GM21423 (cell line): ENCODE measurements at regions not wholly inside any gene's neighbourhood (a gene's known extent, or its start where the extent isn't known, plus 50 kb on each side); places are given as distances from the start of the nearest gene placed in this dataset.
"Not testable (repeated sequence)": the region's sequence is repeated elsewhere in the genome, so short reads cannot be mapped to it uniquely, and the experiment has no call there.

Experiments used
- ATAC-seq: cut with Tn5 transposase; IDR thresholded peaks from one replicate; pipeline ENCODE4 v1.9.1; 2021; ENCODE audit warnings: mild to moderate bottlenecking, moderate library complexity; ENCODE audit not compliant: unreplicated experiment

DNA sequence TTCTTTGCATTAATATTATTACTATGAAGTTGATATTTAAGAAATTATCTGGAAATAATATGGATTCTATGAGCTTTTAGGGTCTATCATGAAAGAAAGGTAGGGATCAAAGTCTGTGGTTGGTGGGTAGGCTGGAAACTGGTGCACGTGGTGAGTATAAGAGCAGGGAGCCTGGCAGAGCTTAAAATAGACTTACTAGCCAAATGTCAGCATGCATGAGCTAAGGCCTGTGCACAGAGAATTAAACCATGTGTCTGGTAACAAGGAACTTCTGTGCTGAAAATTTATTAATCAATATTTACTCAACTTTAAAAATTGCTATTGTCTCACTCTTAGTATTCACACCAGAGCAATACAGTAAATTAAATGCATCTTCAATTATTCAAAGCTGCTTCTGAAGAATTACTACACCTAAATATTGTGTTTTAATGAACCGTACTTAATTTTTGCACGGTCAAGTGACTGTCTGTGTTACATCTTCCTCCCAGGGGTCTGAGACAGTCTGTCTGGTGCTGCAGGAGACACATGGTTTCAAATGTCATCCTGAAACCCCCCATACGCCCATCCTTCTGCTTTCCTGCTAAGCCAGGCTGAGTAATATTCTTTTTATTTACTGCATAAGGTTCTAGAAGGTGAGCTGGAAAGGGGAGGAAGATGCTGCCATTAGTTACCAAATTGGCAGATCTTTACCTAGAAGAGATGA is 161.0 kb upstream of the NLRP1 start:
- no peak for ATAC-seq

GRCh38 chr17:5747276-5747675 is 163.0 kb upstream of the NLRP1 start:
- no peak for ATAC-seq

DNA sequence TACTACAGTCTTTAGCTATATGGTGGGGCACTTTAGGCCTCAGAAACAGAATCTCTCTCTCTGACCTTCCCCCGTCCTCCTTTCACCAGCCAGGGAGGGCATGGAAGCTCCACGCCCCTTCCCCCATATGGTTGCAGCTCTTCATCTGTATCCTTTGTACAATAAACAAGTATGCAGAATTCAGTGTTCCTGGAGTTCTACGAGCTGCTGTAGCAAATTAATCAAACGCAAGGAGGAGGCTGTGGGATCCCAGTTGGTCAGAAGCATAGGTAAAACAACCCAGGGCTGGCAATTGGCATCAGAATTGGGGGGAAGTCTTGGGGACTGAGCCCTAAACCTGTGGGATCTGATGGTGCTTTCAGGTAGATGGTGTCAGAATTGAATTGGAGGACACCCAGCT is 163.7 kb upstream of the NLRP1 start:
- no peak for ATAC-seq

DNA sequence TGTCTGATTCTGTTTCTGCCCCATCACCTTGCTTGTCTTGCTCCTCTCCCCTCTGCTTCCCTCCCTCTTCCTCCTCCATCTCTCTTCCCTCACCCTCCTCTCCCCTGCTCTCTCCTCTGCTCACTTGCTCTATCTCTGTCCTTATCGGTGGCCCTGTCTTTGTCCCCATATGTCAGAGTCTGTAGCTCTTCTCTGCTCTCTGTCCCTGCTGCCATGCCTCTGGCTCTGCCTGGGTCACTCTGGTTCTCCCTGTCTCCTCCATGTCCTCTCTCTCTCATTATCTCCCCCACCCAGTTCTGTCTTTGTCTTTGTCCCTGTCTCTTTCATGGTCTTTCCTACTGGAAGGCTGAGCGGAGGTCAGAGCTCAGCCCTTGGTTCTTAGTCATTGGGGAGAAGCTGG is 169.1 kb upstream of the NLRP1 start:
- ATAC-seq, result no peak

DNA sequence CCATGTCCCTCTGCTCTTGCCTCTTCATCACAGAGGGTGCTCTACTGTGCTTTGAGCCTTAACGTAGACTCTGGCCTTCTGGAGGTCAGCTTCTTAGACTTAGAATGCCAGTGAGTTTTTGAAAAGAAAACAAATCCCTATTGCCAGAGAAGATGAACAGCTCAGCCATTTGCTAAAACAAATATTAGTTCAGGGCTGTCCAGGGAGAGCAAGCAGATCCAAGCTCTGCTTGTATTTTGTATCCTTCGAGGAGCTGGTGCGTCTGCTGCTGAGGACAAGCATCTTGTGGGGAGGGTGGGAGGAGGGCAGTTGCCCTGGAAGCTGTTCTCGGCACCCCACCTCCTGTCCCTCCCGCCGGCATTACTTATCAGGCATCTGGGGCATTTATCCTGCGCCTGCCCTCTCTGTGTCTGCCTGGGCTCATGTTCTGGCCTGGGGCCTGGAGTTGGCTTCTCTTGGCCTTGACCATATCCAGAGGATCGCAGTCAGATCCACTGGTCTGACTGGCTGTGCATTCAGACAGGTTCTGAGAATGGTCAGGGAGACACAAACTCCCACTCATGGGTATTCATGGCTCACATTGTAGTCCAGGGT is 173.1 kb upstream of the NLRP1 start:
- no peak for ATAC-seq

- ATAC-seq, result no peak
These were observed 174.3 kb upstream of the NLRP1 start for GRCh38 chr17:5758651-5759050.

GRCh38 chr17:5759501-5759925 is 175.2 kb upstream of the NLRP1 start:
- ATAC-seq, result no peak

GRCh38 chr17:5762191-5762590 is 177.9 kb upstream of the NLRP1 start:
- no peak for ATAC-seq

DNA sequence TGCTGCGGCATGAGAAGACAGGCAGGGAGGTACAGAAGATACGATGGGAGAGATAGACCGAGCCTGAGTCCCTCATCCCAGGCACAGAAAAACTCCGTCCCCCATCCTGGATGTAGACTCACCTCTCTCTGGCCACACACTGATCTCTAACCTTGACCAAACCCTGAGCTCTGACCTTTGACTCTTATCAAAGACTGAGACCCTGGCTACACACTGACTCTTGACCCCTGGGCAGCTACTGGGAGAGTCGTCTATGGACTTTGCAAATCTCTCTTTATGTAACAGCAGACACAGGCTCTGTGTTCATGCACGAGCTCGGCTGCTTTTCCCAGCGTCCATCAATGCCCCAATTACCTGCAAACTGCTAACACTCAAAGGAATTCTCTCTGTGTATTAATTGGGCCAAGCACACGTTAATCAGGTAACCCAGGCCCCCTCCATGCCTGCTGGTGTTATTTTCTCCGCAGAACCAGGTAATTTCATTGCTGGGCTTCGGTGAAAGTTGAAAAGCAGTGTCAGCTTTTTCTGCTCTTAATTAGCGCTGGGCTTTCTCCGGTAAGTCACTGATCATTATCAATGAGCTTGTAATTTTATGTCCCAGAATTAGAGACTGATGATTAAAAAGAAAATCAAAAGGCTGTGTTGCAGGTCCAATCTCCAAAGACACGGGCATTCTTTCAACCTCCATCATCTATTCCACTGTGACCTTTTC is 179.4 kb upstream of the NLRP1 start:
- ATAC-seq, result no peak

- ATAC-seq, result no peak
These were observed 185.5 kb upstream of the NLRP1 start for GRCh38 chr17:5769593-5770354.

- ATAC-seq, result no peak
These were observed 186.3 kb upstream of the NLRP1 start for GRCh38 chr17:5770441-5771270.

GRCh38 chr17:5771271-5771577 is 186.9 kb upstream of the NLRP1 start:
- not testable (repeated sequence) for ATAC-seq

- ATAC-seq, result not testable (repeated sequence)
These were observed 187.7 kb upstream of the NLRP1 start for GRCh38 chr17:5772017-5772416.

- ATAC-seq, result no peak
These were observed 188.4 kb upstream of the NLRP1 start for GRCh38 chr17:5772720-5773119.

GRCh38 chr17:5773816-5774360 is 189.6 kb upstream of the NLRP1 start:
- ATAC-seq, result no peak

- no peak for ATAC-seq
These were observed 190.8 kb upstream of the NLRP1 start for GRCh38 chr17:5775098-5775497.

DNA sequence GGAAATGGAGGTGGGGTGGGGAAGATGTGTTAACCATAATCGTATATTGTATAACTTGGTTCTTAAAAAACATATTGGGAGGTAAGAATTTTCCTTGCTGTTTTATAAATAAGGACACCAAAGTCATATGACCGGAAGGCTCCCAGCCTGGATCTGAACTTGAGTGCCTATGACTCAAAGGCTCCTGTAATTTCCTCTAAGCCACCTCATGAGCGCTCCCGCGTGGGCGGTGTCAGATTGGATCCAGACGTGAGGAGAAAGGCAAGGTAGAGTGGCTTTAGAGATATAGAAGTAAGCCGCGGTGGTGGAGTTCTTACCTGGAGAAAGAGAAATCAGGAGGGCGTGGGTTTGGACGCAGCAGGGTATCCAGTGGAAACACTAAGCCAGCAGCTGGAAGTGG is 196.2 kb upstream of the NLRP1 start:
- no peak for ATAC-seq

DNA sequence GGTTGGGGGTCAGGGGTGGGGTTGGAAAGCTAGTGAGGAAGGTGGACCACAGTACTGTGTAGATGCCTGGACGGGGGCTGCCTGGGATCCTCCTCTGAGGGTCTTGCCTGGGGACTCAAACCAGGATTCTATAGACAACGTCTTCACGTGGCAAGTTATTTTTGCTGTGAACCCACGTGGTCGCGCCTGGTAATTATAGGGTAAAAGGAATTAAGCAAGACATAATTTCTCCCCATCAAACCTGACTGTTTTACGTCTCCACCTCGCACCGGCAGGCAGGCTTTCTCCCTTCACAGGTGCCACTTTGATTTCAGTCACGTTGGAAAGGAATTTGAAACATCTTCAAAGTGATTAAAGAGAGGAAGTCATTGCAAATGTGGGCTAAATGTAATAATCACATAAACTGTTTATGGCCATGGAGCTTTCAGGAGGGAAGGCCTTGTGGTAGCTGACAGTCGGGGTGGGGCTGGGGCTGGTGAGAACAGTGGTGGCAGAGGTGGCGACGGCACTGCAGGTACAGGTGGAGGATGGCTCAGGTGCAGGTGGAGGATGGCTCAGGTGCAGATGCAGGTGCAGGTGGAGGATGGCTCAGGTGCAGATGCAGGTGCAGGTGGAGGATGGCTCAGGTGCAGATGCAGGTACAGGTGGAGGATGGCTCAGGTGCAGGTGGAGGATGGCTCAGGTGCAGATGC is 197.1 kb upstream of the NLRP1 start:
- no peak for ATAC-seq

GRCh38 chr17:5783269-5783668 is 199.0 kb upstream of the NLRP1 start:
- no peak for ATAC-seq

- ATAC-seq, result no peak
These were observed 199.5 kb upstream of the NLRP1 start for GRCh38 chr17:5783851-5784250.
